Muscle of arm (tissue), 1 donor: ENCODE measurements at regions not wholly inside any gene's neighbourhood (a gene's known extent, or its start where the extent isn't known, plus 50 kb on each side); places are given as distances from the start of the nearest gene placed in this dataset.
"Not testable (repeated sequence)": the region's sequence is repeated elsewhere in the genome, so short reads cannot be mapped to it uniquely, and the experiment has no call there.

Experiments
- DNase-seq: peaks from one replicate; pipeline ENCODE4 v3.0.0-alpha.2; 2013

DNA sequence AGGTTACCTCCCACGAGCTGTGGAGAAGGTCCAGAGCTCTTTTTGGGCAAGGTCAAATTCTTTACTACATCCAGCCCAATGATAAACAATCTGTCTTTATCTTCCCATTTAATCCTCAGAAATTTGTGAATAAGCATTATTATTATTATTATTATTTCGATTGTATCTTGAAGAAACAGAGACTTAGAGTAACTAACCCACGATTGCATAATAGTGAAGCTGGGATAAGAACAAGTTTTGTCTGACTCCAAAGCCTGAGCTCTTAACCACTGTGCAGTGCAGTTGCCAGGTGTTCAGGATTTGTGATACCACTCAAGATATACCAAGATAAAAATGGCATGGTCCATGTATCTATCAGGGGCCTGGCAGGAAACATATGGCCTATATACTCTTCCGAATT lies 166.5 kb upstream of the LDB2 start:
- no peak for DNase-seq

- no peak for DNase-seq
Observed at GRCh38 chr4:17063888-17064287, 165.4 kb upstream of the LDB2 start.

DNA sequence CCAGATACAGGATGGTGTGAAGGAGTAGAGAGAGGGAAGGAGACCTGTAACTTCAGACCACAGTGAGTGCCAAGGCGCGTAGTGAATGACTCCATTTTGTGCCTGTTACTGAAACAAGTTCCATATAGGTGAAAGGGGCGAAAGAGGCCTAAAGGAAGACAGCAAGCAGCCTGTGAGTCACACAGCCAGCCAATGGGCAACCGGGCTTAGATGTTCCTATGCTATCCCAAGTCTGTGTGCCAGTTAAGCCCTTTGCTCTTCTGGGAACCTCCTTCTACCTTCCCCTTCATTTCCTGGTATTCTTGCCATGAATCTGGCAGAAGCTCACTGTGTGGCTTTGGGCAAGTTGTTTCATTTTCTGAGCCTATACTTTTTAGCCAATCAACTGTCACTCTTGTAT lies 161.8 kb upstream of the LDB2 start:
- peak; percentile 13 for DNase-seq

DNA sequence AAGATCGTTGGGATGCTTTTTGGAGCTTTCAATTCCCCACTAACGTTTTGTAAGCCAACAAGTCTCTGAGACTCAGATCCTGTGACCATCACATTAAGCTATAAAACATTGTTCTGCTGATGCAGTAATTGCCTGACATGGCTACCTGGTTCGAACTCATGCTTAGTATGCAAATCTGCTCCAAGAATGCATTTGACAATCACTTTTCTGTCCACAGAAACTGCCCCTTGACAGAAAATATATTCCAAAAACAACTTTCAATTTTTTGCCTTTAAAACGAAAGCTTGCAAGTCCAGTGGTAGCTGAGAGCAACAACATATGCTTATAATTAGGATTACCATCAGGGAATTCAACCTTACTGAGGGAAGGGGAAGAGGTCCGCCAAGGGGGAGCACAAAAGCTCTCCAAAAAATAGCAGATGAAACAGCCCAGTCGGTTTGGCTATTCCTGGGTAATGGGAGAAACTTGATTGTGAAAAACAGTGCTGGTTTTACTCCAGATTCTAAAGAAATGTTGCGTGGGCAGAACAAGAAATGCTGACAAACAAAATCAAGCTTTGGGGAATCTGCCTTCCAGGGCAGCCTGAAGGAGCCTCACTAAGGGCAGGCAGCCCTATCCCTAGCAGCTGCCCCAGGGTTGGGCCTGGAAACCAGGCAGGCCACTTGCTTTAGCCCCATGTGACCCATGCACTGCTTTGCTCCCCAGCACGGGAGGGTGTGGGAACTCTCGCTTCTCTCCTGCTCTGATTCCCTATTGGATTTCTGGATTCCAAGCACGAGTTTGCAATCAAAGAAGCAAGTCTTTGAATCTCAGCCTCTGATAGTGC lies 160.7 kb upstream of the LDB2 start:
- peak; percentile 78 for DNase-seq

DNA sequence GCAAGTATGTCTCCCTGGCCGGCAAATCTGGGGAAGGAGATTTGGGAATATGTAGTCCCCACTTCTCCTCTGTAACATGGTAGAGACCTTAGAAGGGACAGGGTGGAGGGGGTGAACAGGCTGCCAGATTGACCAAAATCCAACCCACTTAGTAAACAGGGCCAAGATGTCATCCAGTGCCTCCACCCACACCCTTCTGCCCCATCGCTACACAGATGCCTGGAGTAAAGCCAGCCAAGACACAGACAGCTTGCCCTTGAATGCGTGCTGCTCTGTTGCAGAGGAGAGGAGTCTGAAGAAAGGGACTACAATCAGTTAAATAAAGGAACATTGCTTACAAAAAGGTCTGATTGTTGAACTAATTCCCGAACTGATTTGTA lies 160.1 kb upstream of the LDB2 start:
- DNase-seq, result no peak

- no peak for DNase-seq
Observed at GRCh38 chr4:17057035-17057434, 158.6 kb upstream of the LDB2 start.

DNA sequence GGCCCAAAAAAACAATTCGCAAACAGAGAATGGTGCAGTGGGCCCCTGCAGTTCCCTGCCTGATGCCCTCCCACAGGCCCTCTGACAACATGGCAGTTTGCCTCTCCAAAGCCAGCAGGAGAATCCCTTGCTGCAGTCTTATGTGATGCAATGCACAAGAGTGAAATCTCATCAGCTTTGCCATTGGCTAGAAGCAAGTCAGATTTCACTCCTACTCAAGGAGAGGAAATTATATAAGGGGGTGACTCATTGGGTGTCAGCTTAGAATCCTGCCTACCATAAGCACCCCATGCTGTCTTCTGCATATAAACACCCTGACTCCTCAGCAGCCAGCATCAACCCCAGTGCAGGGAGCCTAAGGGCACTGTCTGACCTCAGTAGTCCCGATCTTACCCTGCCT lies 157.3 kb upstream of the LDB2 start:
- no peak for DNase-seq

GRCh38 chr4:17045866-17046265 lies 147.4 kb upstream of the LDB2 start:
- no peak for DNase-seq

- DNase-seq, result no peak
Observed at GRCh38 chr4:17038510-17039176, 140.2 kb upstream of the LDB2 start.

DNA sequence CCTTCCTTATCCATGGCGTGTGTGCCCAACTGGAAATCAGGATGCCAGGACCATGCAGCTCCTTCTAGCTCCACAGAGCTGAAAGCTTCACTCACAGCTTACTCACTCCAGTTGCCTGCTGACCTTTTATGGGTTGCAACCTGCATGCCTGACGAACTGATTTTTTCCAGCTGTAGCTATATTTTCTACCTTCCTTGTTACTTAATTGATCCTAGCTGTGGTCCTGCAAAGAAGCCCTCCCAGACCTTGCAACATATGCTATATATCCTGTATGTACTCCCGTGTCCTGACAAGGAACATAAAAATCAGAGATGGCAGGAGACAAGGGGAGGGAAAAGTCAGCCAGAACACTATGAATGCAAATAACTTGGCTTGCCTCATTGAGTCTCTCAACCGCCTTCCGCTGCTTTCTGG lies 135.3 kb upstream of the LDB2 start:
- peak; percentile 21 for DNase-seq

DNA sequence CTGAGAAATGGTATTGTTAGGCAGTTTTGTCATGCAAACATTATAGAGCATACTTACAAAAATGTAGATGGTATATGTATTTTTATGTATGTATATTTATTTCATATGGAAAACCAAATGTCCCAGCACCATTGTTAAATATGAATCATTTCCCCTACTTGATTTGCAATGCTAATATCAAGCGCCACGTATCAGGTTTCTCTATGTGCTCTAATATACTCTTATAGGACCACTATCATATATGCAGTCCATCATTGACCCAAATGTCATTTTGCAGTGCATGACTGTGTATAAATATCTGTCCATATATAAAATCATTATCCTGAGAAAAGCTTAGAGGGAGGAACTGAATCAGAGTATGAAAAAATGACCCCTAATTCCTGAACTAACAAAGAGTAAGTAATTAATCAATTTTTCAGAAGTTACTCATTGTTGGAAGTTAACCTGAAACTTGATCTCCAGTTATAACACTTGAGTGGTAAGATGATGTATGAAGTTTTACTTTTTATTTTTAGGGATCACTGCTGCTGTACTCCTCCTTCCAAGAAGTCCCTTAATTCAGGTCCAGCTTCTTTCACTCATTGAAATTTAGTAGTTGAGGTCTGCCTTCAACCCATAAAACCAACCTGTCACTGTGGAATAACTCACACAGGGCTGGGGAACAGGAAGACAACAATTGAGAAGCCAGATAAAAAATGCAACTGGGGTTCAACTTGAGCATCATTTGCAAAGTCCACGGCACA lies 134.8 kb upstream of the LDB2 start:
- no peak for DNase-seq

GRCh38 chr4:17030543-17030942 lies 132.1 kb upstream of the LDB2 start:
- DNase-seq, result no peak

- no peak for DNase-seq
Observed at GRCh38 chr4:17029964-17030363, 131.5 kb upstream of the LDB2 start.

GRCh38 chr4:17029432-17029831 lies 131.0 kb upstream of the LDB2 start:
- no peak for DNase-seq

GRCh38 chr4:17027495-17027894 lies 129.1 kb upstream of the LDB2 start:
- DNase-seq, result no peak

DNA sequence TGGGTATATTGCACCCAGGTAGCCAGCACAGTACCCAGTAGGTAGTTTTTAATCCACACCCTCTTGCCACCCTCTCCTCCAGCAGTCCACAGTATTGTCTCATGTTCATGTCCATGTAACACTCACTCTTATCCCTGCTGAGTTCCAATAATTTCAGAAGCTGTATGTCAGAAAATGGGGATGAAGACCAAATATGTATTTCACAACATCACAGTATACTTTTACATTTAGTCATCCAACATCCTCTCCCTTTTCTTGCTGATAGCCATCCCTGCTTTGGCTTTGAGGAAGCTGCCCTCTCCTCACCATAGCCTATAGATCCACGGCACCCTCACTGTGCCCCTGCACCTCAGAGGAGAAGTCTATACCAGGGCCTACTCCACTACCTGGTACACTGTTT lies 126.0 kb upstream of the LDB2 start:
- DNase-seq, result no peak

DNA sequence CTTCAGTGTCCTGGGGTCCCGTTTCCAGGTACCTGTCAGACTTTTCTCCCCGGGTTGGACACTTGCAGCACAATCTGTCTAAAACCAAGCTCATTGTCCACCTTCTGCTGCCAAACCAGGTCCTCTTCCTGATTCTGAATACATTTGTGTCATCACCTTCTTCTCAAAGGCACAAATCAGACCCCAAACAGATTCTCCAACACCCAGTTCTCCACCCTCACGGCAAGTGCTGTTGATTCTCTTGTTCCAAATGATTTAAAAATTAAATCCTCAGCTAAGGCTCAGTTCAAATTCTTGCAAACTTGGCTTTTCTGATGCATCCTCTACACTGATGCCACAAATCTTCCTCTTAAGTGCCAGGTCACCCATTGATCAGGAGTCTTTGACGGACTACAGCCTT lies 122.5 kb upstream of the LDB2 start:
- no peak for DNase-seq

GRCh38 chr4:17020451-17020850 lies 122.0 kb upstream of the LDB2 start:
- DNase-seq, result no peak

- DNase-seq, result not testable (repeated sequence)
Observed at GRCh38 chr4:17018621-17019020, 120.2 kb upstream of the LDB2 start.

- DNase-seq, result no peak
Observed at GRCh38 chr4:17018013-17018412, 119.6 kb upstream of the LDB2 start.

DNA sequence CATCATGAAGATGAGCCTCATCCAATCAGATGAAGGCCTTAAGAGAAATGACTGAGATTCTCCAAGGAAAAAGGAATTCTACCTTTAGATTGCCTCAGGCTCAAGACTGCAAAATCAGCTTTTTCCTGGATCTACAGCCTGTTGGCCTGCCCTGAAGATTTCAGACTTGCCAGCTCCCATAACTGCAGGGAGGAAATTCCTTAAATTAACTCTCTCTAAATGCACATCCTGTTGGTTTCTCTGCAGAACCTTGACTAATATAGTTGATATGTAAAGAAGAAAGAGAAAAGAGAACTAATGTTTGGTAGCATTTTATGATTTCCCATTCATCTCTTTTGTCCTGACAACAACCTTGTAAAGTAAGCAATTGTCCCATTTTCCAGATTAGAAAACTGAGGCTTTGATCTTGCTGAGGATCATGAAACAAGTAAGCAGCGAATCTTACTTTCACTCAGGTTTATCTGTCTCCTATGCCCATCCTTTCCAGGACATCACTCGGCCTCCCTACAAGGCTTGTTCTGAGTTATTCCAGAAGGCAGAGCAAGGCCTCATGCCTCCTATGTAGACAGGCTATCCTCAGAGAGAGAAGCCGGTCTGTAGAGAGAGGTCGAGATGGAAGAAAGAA lies 115.0 kb upstream of the LDB2 start:
- no peak for DNase-seq

GRCh38 chr4:17012451-17012850 lies 114.0 kb upstream of the LDB2 start:
- no peak for DNase-seq
